ENCODE measurements at regions not wholly inside any gene's neighbourhood (a gene's known extent, or its start where the extent isn't known, plus 50 kb on each side); places are given as distances from the start of the nearest gene placed in this dataset.

DNA sequence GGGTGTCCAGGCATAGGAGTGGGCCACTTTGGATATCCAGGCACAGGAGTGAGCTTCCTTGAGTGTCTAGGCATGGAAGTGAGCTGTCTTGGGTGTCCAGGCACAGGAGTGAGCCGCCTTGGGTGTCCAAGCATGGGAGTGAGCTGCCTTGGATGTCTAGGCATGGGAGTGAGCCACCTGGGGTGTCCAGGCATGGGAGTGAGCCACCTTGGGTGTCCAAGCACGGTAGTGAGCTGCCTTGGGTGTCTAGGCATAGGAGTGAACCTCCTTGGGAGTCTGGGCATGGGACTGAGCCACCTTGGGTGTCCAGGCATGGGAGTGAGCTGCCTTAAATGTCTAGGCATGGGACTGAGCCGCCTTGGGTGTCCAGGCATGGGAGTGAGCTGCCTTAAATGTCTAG is 146.3 kb downstream of the C1orf94 start:
- H3K9me3 Mint-ChIP-seq (ENCODE audit: unreplicated experiment): no peaks in the 10 kb centered on the region
- TF ChIP-seq, protein P1, sequence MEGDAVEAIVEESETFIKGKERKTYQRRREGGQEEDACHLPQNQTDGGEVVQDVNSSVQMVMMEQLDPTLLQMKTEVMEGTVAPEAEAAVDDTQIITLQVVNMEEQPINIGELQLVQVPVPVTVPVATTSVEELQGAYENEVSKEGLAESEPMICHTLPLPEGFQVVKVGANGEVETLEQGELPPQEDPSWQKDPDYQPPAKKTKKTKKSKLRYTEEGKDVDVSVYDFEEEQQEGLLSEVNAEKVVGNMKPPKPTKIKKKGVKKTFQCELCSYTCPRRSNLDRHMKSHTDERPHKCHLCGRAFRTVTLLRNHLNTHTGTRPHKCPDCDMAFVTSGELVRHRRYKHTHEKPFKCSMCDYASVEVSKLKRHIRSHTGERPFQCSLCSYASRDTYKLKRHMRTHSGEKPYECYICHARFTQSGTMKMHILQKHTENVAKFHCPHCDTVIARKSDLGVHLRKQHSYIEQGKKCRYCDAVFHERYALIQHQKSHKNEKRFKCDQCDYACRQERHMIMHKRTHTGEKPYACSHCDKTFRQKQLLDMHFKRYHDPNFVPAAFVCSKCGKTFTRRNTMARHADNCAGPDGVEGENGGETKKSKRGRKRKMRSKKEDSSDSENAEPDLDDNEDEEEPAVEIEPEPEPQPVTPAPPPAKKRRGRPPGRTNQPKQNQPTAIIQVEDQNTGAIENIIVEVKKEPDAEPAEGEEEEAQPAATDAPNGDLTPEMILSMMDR (IDR thresholded peaks at IDR 0.05; ENCODE audit: insufficient read depth in 1 of 2, low read depth in 1 of 2, low read length in 1 of 2, severe bottlenecking in 1 of 2, unreplicated experiment in 1 of 2): no peak

DNA sequence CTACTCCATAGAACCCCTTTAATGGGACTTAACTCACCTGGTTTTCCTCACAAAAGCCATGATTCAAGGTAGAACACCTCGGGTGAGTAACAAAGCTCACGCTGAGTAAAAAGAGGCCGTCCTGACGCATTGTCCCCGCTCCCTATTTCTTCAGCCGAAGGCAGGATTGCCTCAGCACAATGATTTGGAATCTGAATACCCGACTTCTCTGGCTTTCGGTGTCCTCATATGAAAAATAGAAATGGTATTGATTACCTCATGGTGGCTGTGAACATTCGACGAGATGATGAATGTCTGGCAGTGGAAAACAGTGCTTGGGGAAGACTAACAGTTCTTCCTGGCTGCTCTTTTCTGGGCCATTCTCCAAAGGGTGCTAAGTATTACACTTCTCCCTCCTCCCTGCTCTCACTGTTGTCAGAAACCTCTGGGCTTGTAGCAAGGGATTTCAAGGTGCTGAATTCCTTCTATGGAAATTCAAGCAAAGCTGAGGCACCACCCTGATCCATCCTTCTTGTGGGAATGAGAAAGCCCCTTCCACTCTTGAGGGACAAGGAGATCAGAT is 148.3 kb downstream of the C1orf94 start:
- Histone ChIP-seq H3K4me1 (no peaks in the 10 kb centered on the region), H3K27me3 (replicated peaks; ENCODE audit: control insufficient read depth, insufficient read depth, low read length) (no peaks in the 10 kb centered on the region), H3K9me3 (no peaks in the 10 kb centered on the region), H3K4me3 (ENCODE audit: low read depth, low read length) (no peak overlapping the region), H3K36me3 (ENCODE audit: control insufficient read depth, insufficient read depth, low read length) (no peaks in the 10 kb centered on the region)
- no peak overlapping the region for H3K4me3 Mint-ChIP-seq (ENCODE audit: unreplicated experiment)
- H3K27ac Mint-ChIP-seq (ENCODE audit: unreplicated experiment): no peak overlapping the region
- CTCF ChIA-PET: no interaction called here
- no peaks in the 10 kb centered on the region for H3K36me3 Mint-ChIP-seq (ENCODE audit: insufficient read depth, unreplicated experiment)
- POLR2A ChIA-PET: no interaction called here
- H3K9me3 Mint-ChIP-seq (ENCODE audit: unreplicated experiment): no peaks in the 10 kb centered on the region
- no peak for DNase-seq
- no peaks in the 10 kb centered on the region for H3K4me1 Mint-ChIP-seq (ENCODE audit: low read depth, unreplicated experiment)
- H3K27me3 Mint-ChIP-seq (ENCODE audit: insufficient read depth, unreplicated experiment): peaks cover 9% of the 10 kb centered on the region
- intact Hi-C loops (cut with micrococcal nuclease; ENCODE audit: unreplicated experiment): no loop called here
- TF ChIP-seq, protein P1 (IDR thresholded peaks at IDR 0.05; ENCODE audit: insufficient read depth in 1 of 2, low read depth in 1 of 2, low read length in 1 of 2, severe bottlenecking in 1 of 2, unreplicated experiment in 1 of 2): no peak
- no TSS peak for BruUV-seq (replicated peaks)

More for the DNA sequence above, 146.3 kb downstream of the C1orf94 start:
- Mint-ChIP-seq H3K27ac (ENCODE audit: unreplicated experiment) (no peak overlapping the region), H3K36me3 (ENCODE audit: insufficient read depth, unreplicated experiment) (no peaks in the 10 kb centered on the region), H3K27me3 (ENCODE audit: insufficient read depth, unreplicated experiment) (peaks cover 9% of the 10 kb centered on the region), H3K4me1 (ENCODE audit: low read depth, unreplicated experiment) (no peaks in the 10 kb centered on the region), H3K4me3 (ENCODE audit: unreplicated experiment) (no peak overlapping the region)
- Histone ChIP-seq H3K4me3 (ENCODE audit: low read depth, low read length) (no peak overlapping the region), H3K9me3 (no peaks in the 10 kb centered on the region), H3K4me1 (no peaks in the 10 kb centered on the region), H3K36me3 (ENCODE audit: control insufficient read depth, insufficient read depth, low read length) (no peaks in the 10 kb centered on the region), H3K27me3 (replicated peaks; ENCODE audit: control insufficient read depth, insufficient read depth, low read length) (no peaks in the 10 kb centered on the region)
- DNase-seq: no peak
- no TSS peak for BruUV-seq (replicated peaks)
- CTCF ChIA-PET: no interaction called here
- POLR2A ChIA-PET: no interaction called here
- intact Hi-C loops (cut with micrococcal nuclease; ENCODE audit: unreplicated experiment): no loop called here

- H3K4me1 Mint-ChIP-seq (ENCODE audit: low read depth, unreplicated experiment): no peaks in the 10 kb centered on the region
- CTCF ChIA-PET: no interaction called here
Observed at GRCh38 chr1:34328281-34328799, 151.6 kb downstream of the C1orf94 start.

More at GRCh38 chr1:34328281-34328799, 151.6 kb downstream of the C1orf94 start:
- no peaks in the 10 kb centered on the region for H3K27me3 ChIP-seq (replicated peaks; ENCODE audit: control insufficient read depth, insufficient read depth, low read length)
- no peaks in the 10 kb centered on the region for H3K36me3 Mint-ChIP-seq (ENCODE audit: insufficient read depth, unreplicated experiment)
- no peak overlapping the region for H3K27ac Mint-ChIP-seq (ENCODE audit: unreplicated experiment)
- POLR2A ChIA-PET: no interaction called here
- intact Hi-C loops (cut with micrococcal nuclease; ENCODE audit: unreplicated experiment): no loop called here
- no peaks in the 10 kb centered on the region for H3K36me3 ChIP-seq (ENCODE audit: control insufficient read depth, insufficient read depth, low read length)
- no TSS peak for BruUV-seq (replicated peaks)
- H3K4me1 ChIP-seq: no peaks in the 10 kb centered on the region
- TF ChIP-seq, protein P1 (IDR thresholded peaks at IDR 0.05; ENCODE audit: insufficient read depth in 1 of 2, low read depth in 1 of 2, low read length in 1 of 2, severe bottlenecking in 1 of 2, unreplicated experiment in 1 of 2): no peak
- DNase-seq: no peak
- H3K9me3 ChIP-seq: no peaks in the 10 kb centered on the region
- no peaks in the 10 kb centered on the region for H3K9me3 Mint-ChIP-seq (ENCODE audit: unreplicated experiment)
- H3K4me3 Mint-ChIP-seq (ENCODE audit: unreplicated experiment): no peak overlapping the region
- H3K27me3 Mint-ChIP-seq (ENCODE audit: insufficient read depth, unreplicated experiment): peaks cover 3% of the 10 kb centered on the region
- no peak overlapping the region for H3K4me3 ChIP-seq (ENCODE audit: low read depth, low read length)
